GM23338 (cell line): ENCODE measurements at regions not wholly inside any gene's neighbourhood (a gene's known extent, or its start where the extent isn't known, plus 50 kb on each side); places are given as distances from the start of the nearest gene placed in this dataset.

ENCODE experiments used
- CTCF ChIP-seq, 2 experiments: fragments of 200-600 bp in 1 of 2; sonication (generic) in 1 of 2; conservative IDR thresholded peaks; 2 replicates each; pipeline versions ENCODE4 v1.5.1 to v1.6.1; 2016 to 2017; ENCODE audit warnings: antibody characterized with exemption in 2 of 2, low read depth in 2 of 2, mild to moderate bottlenecking in 2 of 2, moderate library complexity in 1 of 2
- ETS1 ChIP-seq: IDR thresholded peaks from 2 replicates; pipeline ENCODE4 v1.6.1; 2016; ENCODE audit warnings: antibody characterized with exemption
- EZH2 ChIP-seq: fragments of 200-600 bp; sonication (generic); IDR thresholded peaks from one replicate; pipeline ENCODE4 v1.8.0; 2017; ENCODE audit warnings: antibody characterized with exemption, mild to moderate bottlenecking, low read depth; ENCODE audit not compliant: unreplicated experiment
- EZH2phosphoT487 ChIP-seq: fragments of 200-600 bp; sonication (generic); IDR thresholded peaks from one replicate; pipeline ENCODE4 v1.8.1; 2018; ENCODE audit warnings: antibody characterized with exemption; ENCODE audit not compliant: unreplicated experiment
- NANOG ChIP-seq: IDR thresholded peaks from 2 replicates; pipeline ENCODE4 v1.6.1; 2016; ENCODE audit warnings: antibody characterized with exemption, borderline replicate concordance
- POLR2AphosphoS5 ChIP-seq: IDR thresholded peaks from 2 replicates; pipeline ENCODE4 v1.6.1; 2016; ENCODE audit warnings: antibody characterized with exemption, low read depth
- STAT1 ChIP-seq: IDR thresholded peaks from one replicate; pipeline ENCODE4 v1.6.1; 2016; ENCODE audit warnings: antibody characterized with exemption; ENCODE audit not compliant: unreplicated experiment
- ZNF462 ChIP-seq: fragments of 250-450 bp; sonication (Bioruptor Pico); IDR thresholded peaks from 2 replicates; pipeline ENCODE4 v1.5.0; 2020; ENCODE audit warnings: mild to moderate bottlenecking, moderate library complexity

- TF ChIP-seq ZNF462 (no peak), STAT1 (no peak), EZH2 (no peak), ETS1 (no peak), CTCF (conservative IDR thresholded peaks at IDR 0.05; ENCODE audit: low read depth in 2 of 2) (no peak), EZH2phosphoT487 (no peak), NANOG (no peak), POLR2AphosphoS5 (no peak)
These were observed 1147.6 kb upstream of the PCDH10 start (continued) for GRCh38 chr4:132001542-132001941.
